GM18505 (cell line): ENCODE measurements at regions not wholly inside any gene's neighbourhood (a gene's known extent, or its start where the extent isn't known, plus 50 kb on each side); places are given as distances from the start of the nearest gene placed in this dataset.

Experiments used
- ATAC-seq: cut with Tn5 transposase; IDR thresholded peaks from one replicate; pipeline ENCODE4 v1.9.1; 2021; ENCODE audit not compliant: unreplicated experiment
- POLR2A ChIP-seq: IDR thresholded peaks from 4 replicates; pipeline ENCODE4 v1.6.1; 2011; ENCODE audit warnings: borderline replicate concordance; ENCODE audit not compliant: insufficient read depth, insufficient read length; ENCODE audit errors: extremely low read depth

DNA sequence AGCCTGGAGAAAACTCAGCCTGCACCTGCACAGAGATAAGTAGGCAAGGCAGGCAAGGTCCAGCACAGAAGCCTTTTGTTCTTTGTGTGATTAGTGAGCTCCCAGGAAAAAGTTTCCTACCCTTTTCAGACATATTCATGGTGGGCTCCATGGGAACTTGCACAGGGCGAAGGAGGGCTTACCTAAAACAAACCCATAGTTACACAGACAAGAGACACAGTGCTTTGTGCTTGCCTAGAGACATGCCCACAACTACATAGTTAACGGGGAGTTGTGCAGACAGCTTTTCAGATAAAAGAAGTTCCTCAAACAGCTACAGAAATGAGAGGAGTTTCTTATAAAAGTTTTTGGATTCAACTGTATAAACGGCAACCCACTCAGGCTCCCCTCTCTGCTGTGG is 180.5 kb downstream of the GLUD2 start:
- no peak for ATAC-seq
- no peak for TF ChIP-seq POLR2A

DNA sequence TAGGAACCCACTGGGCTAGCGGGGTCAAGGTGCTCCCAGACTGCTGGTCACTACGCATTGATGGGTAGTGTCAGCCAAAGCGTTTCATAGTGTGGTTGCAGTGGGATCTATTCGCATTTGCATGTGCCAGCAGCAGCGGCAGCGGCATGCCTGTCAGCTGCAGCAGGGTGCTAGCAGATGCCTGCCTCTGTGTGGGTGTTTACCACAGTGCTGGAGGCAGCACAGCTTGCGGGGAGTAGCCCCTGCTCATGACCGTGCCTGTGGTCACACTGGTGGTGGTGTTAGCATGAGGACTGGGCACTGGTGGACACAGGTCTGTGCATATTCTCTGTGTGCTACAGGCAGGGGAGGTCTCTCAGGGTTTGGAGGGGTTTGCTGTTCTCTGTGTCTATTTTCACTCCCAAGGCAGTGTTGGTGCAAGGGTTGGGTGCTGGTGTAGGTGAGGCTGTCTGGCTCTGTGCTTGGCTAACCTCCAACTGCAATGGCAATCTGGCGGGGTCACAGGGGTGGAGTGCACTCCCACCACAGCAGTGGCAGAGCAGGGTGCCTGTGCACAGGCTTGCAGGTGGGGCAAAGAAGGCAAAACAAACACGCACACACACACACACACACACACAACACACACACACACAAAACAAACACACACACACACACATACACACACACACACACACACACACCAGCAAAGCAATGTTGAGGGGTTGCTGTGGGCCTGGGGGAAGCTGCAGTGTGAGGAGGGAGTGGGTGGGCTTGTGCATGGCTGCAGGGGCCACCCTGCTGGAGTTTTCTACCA is 184.4 kb downstream of the GLUD2 start:
- ATAC-seq, result no peak
- no peak for TF ChIP-seq POLR2A

DNA sequence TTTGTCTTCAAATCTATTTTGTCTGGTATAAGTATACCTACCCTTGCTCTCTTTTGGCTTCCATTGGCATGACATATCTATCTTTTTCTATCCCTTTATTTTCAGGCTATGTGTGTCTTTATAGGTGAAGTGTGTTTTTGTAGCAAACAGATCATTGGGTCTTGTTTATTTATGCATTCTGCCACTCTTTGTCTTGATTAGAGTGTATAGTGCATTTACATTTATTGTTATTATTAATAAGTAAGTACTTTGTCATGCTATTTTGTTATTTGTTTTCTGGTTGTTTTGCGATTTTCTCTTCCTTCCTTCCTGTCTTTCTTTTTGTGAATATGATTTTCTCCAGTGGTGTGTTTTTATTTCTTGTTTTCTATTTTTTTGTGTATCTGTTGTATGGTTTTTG is 188.6 kb downstream of the GLUD2 start:
- ATAC-seq, result no peak
- TF ChIP-seq POLR2A, result no peak

DNA sequence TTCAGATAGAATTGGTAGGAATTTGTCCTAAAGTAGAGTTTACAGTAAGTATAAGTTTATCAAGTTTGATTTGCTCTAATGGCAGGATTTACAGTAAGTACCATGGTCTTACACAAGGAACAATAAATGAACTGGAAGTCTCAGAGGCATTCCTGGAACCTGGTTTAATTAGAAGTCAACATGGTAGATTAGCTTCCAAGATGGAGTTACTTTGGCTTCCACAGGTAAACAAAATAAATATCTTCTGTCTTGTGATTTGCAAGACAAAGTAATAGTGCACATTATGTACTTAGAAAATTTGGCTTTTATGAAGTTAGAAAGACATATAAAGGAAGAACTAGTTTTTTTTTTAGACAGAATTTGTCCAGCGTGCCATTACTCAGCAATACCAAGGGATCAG is 190.7 kb downstream of the GLUD2 start:
- TF ChIP-seq POLR2A, result no peak
- ATAC-seq, result no peak

DNA sequence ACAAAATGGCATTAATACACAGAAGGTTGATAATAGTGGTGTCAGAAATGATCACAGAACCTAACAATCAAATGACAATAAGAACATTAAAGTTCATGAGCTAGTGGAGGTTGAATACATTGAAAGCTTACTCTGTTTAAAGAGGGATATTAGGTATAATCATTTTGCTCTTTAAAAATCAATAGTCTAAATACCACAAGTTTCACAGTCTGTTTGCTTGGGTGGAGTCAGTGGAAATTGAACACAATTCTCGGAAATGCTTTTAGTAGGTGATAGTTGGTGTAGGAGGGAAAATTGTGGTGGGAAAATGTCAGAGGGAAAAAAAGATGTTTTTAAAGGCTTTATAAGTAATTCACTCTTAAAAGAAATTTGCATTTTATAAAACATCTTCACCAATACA is 197.1 kb downstream of the GLUD2 start:
- no peak for ATAC-seq
- TF ChIP-seq POLR2A, result no peak

DNA sequence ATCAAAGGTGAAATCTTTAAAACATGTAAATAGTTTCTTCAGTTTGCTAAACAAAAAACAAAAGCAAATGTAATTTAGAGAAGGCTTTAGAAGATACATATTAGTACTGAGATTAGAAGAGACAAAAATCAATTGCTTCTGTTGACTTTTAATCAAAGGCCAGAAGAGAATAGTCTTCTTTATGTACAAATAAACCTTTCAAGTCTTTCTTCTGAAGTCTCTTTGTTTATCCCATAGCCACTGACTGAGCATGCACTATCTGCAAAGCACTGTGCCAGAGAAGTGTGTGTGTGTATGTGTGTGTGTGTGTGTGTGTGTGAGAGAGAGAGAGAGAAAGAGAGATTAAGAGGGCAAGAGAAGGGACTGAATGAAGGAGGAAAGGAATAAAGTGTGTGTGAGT is 198.4 kb downstream of the GLUD2 start:
- no peak for TF ChIP-seq POLR2A
- no peak for ATAC-seq

DNA sequence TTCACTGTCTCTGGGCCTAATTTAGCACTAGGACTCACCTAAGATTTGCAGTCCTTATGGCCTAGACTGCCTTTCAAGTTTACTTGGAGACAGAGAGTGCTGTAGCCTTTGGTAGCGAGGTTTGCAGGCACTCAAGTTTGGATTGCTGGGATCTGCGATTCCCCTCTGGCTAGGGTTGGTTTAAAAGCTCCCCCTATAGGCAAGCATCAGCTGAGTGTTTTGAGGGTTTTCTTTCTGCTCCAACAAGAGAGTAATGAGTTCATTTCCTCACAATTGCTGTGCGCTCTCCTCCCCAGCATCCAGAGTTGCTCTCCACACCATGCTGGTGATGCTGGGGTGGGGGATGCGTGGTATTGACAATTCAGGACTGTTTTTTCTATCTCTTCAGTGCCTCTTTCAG is 206.9 kb downstream of the GLUD2 start:
- ATAC-seq, result no peak
- no peak for TF ChIP-seq POLR2A

DNA sequence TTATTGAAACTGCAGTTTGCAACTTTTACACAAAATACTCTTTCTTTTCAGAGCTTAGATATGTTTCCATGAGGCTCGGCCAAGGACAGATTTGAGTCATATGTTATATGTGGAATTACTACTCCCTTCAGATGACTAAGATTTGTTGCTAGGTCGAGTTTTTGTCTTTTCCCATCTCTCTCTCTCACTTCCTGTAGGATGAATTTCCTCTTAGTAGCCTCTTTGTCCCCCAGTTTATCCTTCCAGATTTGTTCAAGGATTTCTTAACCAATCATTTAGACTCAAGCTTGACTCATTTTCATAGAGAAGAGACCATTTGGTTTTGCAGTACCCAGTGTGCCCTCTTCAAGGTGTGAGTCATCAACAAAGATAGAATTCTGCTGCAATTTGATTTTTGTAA is 209.2 kb downstream of the GLUD2 start:
- no peak for TF ChIP-seq POLR2A
- ATAC-seq, result no peak

DNA sequence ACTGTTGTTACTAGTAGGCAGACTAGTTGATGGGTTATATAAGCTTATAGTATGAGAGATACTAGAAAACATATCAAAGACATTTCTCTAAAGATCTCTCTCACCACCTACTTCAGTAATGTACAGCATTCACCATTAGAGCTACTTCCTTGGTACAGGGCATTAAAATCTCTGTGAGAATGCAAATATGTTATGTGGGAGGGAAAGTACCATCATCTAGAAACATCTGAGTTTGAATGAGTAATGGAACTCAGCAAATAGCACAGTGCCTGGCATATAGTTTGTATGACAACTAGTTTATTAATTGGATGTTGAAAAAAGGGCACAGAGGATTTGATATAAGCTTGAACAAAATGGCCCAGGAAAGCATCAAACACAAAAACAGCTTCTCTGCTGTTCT is 211.1 kb downstream of the GLUD2 start:
- ATAC-seq, result no peak
- TF ChIP-seq POLR2A, result no peak

DNA sequence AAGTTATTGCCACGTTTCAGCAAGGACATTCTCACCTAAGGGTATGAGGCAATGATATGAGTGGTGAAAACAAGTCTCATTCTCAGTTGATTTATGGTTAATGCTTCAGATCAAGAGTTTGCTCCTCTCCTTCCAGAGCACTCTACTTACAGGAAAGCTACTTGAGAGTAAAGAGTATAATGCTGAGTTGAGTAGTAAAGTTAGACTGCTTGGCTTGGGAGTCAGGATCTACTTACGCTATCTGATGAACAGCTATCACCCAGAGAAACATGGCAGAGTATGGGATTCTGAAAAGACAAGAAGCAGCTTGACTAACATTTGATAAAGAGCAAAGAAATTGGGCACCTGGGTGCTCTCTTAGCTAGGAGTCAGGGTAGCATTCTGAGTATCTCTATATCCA is 211.8 kb downstream of the GLUD2 start:
- no peak for ATAC-seq
- no peak for TF ChIP-seq POLR2A

DNA sequence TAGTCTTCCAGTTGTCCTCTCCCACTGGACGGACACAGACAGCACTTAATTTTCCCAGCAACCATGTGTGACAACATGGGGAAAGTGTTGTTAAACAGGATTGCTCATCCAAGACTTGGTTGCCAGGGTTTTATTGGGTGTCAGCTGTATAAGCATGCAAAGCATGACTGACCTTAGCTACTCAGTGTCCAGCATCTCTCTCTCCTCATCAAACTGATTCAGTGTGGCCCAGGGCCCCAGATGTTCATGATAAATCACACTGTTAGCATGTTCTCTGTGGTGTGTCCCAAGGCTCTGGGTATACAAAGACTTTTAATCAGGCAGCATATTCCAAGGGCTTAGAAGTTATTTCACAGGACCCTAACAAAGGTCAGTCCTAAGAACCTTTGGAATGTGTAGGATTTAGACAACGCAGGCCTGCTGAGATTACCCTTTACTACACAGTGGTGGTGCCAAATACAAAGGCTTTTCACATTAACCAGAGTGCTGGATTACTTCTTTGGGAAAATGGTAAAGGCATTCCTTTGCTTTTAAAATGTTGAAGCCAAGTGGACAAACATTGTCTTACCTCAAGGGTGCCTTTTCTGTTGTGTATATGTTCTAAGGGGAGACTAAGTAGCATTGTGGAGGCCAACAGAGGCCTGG is 213.3 kb downstream of the GLUD2 start:
- TF ChIP-seq POLR2A, result no peak
- no peak for ATAC-seq

DNA sequence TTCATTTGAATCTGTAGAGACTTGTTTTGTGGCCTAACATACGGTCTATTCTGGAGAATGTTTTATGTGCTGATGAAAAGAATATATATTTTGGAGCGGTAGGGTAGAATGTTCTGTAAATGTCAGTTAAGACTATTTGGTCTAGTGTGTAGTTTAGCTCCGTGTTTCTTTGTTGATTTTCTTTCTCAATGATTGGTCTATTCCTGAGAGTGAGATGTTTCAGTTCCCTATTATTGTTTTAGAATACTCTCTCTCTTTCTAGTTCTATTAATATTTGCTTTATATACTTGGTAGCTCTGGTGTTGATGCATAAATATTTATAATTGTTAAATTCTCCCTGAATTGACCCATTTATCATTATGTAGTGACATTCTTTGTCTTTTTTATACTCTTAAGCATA is 236.5 kb downstream of the GLUD2 start:
- ATAC-seq, result no peak
- no peak for TF ChIP-seq POLR2A

DNA sequence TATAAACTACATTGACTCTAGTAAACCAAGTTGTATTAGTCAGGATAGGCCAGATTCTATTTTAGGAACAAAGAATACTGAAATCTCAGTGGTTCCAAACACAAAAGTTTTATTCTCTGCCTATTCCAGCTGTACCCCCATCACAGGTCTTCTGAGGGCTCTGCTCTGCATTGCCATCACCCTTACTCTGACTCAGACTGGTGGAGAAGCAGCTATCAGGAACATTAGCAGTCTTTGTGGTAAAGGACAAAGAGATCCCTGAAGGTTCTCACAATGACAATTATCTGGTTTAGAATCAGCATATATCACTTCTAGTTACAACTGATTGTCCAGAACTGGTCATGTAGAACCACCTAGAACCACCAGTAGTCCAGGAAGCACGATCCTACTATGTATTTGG is 251.1 kb downstream of the GLUD2 start:
- no peak for ATAC-seq
- TF ChIP-seq POLR2A, result no peak

DNA sequence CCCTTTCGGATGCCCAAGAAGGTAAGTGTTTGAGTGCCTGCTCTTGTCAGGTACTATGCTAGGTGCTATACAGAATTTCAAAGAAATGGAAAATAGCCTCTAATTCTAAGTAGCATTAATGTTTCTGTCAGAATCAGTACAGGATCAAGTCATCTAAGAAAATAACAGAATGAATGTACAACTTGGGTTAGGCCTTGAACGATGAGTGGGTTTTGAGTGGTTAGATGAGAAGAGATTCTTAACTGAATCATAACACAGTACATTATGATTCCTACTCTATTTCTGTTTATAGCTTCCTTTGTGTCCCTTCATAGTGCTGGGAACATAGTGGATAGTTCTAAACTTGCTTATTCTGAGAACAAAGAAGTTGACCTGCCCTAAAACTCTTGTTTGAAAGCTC is 253.9 kb downstream of the GLUD2 start:
- no peak for ATAC-seq
- no peak for TF ChIP-seq POLR2A
